ENCODE measurements at regions not wholly inside any gene's neighbourhood (a gene's known extent, or its start where the extent isn't known, plus 50 kb on each side); places are given as distances from the start of the nearest gene placed in this dataset.

DNA sequence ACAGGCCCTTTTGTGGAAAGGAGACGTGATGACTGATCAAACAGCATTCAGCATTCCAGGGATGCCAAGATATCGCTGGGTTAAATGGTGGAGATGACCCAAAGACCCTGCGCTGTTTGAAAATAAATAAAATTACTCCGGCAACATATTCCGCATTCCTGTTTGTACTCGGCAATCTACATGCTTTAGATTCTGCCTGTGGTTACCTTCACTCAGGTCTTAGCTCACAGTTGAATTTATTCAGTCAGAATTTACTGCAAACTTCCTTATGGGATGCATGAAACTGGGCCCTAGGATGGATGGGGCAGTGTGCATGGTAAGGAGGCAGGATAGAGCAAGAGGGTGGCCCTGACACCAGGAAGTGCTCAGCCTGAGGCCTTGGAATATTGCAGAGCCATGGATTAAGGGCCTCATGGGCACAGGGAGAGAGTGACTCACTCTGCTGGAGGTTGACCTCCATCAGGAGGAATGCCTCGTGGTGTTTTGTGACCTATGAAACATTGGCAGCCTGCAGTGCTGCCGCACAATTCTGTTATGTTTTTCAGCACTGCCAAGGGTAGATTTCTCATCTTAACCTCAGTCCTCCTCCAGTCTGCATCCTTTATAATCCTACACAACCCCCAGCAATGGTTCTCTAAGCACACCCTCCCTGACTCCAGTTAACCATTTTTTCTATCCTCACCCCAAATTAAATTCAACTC lies 321.4 kb downstream of the IRS1 start:
- Histone ChIP-seq H4K20me1 (ENCODE audit: low read depth, low read length) (no peaks in the 10 kb centered on the region), H3K9me2 (replicated peaks; ENCODE audit: insufficient read depth, low read length) (no peaks in the 10 kb centered on the region), H3K9me3 (ENCODE audit: insufficient read depth, low read length) (no peaks in the 10 kb centered on the region), H3K36me3 (ENCODE audit: low read length) (no peaks in the 10 kb centered on the region), H3K27ac (ENCODE audit: low read depth, low read length) (no peak overlapping the region), H3K27me3 (ENCODE audit: low read length) (no peaks in the 10 kb centered on the region), H3F3A (ENCODE audit: insufficient read depth) (no peaks in the 10 kb centered on the region), H3K9ac (ENCODE audit: low read length) (no peak overlapping the region), H3K4me2 (ENCODE audit: low read depth, low read length, poor library complexity, severe bottlenecking) (no peak overlapping the region), H3K79me2 (ENCODE audit: insufficient read depth, low read length) (no peaks in the 10 kb centered on the region), H2AFZ (ENCODE audit: low read depth, low read length, severe bottlenecking) (no peak overlapping the region), H3K4me3 (ENCODE audit: insufficient read depth, low read length, poor library complexity, severe bottlenecking) (no peak overlapping the region)
- TF ChIP-seq, protein P1, sequence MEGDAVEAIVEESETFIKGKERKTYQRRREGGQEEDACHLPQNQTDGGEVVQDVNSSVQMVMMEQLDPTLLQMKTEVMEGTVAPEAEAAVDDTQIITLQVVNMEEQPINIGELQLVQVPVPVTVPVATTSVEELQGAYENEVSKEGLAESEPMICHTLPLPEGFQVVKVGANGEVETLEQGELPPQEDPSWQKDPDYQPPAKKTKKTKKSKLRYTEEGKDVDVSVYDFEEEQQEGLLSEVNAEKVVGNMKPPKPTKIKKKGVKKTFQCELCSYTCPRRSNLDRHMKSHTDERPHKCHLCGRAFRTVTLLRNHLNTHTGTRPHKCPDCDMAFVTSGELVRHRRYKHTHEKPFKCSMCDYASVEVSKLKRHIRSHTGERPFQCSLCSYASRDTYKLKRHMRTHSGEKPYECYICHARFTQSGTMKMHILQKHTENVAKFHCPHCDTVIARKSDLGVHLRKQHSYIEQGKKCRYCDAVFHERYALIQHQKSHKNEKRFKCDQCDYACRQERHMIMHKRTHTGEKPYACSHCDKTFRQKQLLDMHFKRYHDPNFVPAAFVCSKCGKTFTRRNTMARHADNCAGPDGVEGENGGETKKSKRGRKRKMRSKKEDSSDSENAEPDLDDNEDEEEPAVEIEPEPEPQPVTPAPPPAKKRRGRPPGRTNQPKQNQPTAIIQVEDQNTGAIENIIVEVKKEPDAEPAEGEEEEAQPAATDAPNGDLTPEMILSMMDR (IDR thresholded peaks at IDR 0.05; ENCODE audit: insufficient read depth, low read length, poor library complexity, severe bottlenecking) = no peak
- TF ChIP-seq EZH2phosphoT487 (conservative IDR thresholded peaks at IDR 0.05; ENCODE audit: low read length) = no peak

DNA sequence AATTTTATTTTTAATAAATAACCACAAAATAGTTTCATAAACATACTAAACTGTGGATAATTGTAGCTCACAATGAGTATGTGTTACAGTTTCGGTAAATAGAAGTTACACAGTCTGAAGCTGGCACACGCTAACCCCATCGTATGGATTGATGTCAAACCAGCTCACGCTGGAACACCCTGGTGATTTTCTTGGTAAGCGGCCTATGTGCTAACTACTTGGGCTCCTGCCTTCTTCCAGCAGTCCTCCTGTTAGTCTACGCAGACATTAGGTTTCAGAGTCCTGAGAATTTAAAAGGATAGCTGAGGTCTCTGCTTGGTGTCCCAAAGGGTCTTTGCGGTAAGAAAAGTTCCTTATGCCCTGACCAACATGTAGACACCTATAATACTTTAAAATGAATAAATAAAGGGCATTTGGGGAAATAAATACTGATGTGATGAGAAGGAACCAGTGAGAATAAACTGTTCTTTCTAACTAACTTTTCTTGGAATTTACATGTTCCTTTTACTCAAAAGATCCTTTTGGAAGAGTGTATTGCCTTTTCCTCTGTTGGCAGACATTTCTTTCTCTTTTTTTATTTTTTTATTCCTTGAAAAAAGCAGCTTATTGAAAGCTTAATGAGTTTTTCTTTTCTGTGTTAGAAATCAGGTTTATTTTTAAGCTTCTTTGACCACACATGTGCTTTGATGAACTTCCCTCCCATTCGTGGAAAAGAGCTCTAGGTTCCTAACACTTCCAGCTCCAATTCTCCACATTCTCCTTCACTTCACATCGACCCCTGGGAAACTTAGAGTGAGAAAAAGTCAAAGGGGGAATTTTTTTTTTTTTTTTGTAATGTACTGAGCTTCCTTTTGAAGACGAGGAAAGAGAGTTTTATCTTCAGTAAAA lies 322.2 kb downstream of the IRS1 start:
- H3K9ac ChIP-seq (ENCODE audit: low read length) = no peak overlapping the region
- no peaks in the 10 kb centered on the region for H3K79me2 ChIP-seq (ENCODE audit: insufficient read depth, low read length)
- H3F3A ChIP-seq (ENCODE audit: insufficient read depth) = no peaks in the 10 kb centered on the region
- H3K9me2 ChIP-seq (replicated peaks; ENCODE audit: insufficient read depth, low read length) = no peaks in the 10 kb centered on the region
- H3K36me3 ChIP-seq (ENCODE audit: low read length) = no peaks in the 10 kb centered on the region
- H3K9me3 ChIP-seq (ENCODE audit: insufficient read depth, low read length) = no peaks in the 10 kb centered on the region
- TF ChIP-seq EZH2phosphoT487 (conservative IDR thresholded peaks at IDR 0.05; ENCODE audit: low read length) = no peak
- TF ChIP-seq, protein P1 (IDR thresholded peaks at IDR 0.05; ENCODE audit: insufficient read depth, low read length, poor library complexity, severe bottlenecking) = no peak
- H3K27me3 ChIP-seq (ENCODE audit: low read length) = no peaks in the 10 kb centered on the region
- no peak overlapping the region for H3K4me3 ChIP-seq (ENCODE audit: insufficient read depth, low read length, poor library complexity, severe bottlenecking)
- no peaks in the 10 kb centered on the region for H4K20me1 ChIP-seq (ENCODE audit: low read depth, low read length)
- H3K27ac ChIP-seq (ENCODE audit: low read depth, low read length) = no peak overlapping the region
- no peak overlapping the region for H2AFZ ChIP-seq (ENCODE audit: low read depth, low read length, severe bottlenecking)
- no peak overlapping the region for H3K4me2 ChIP-seq (ENCODE audit: low read depth, low read length, poor library complexity, severe bottlenecking)

DNA sequence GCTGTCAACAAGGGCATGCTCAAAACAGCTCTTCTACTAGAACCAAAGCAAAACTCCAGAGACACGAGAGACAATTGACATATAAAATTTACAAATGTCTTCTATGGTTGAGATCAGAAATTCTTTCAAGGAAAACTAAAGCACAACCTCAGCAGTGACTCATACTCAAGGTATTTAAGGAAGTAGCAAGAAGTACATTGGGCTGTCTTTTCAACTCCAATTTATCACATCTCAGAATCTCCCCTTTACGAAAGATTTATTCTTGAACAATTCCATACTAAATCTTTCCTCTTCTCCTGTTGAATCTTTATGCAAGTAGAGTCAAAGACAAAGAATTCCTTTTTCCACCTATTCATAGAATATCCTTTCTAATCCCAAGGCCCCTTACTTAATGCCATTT lies 324.0 kb downstream of the IRS1 start:
- Histone ChIP-seq H3K36me3 (ENCODE audit: low read length) (no peaks in the 10 kb centered on the region), H3K27ac (ENCODE audit: low read depth, low read length) (no peak overlapping the region), H2AFZ (ENCODE audit: low read depth, low read length, severe bottlenecking) (no peak overlapping the region), H3F3A (ENCODE audit: insufficient read depth) (no peaks in the 10 kb centered on the region), H3K4me3 (ENCODE audit: insufficient read depth, low read length, poor library complexity, severe bottlenecking) (no peak overlapping the region), H3K79me2 (ENCODE audit: insufficient read depth, low read length) (no peaks in the 10 kb centered on the region), H3K9ac (ENCODE audit: low read length) (no peak overlapping the region), H3K4me2 (ENCODE audit: low read depth, low read length, poor library complexity, severe bottlenecking) (no peak overlapping the region), H4K20me1 (ENCODE audit: low read depth, low read length) (no peaks in the 10 kb centered on the region), H3K9me3 (ENCODE audit: insufficient read depth, low read length) (no peaks in the 10 kb centered on the region), H3K27me3 (ENCODE audit: low read length) (no peaks in the 10 kb centered on the region), H3K9me2 (replicated peaks; ENCODE audit: insufficient read depth, low read length) (no peaks in the 10 kb centered on the region)
- TF ChIP-seq EZH2phosphoT487 (conservative IDR thresholded peaks at IDR 0.05; ENCODE audit: low read length) = no peak
- TF ChIP-seq, protein P1 (IDR thresholded peaks at IDR 0.05; ENCODE audit: insufficient read depth, low read length, poor library complexity, severe bottlenecking) = no peak
